ENCODE measurements at regions not wholly inside any gene's neighbourhood (a gene's known extent, or its start where the extent isn't known, plus 50 kb on each side); places are given as distances from the start of the nearest gene placed in this dataset.

DNA sequence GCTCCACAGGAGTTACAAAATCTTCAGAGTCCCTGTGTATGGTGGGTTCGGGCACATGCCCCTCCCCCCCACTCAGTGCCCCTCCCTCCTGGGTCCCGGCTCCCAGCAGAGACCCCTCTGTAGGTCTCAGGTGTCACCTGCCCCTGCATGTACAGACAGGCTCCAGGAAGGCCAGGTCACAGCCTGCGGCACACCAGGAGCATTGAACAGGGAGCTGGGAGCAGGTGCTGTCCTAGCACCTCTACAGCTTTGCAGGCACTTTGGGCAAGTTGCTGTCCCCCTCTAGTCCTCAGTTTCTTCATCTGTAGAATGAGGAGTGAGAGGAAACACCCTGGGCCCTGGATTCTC lies 80.1 kb upstream of the RTL6 start:
- TF ChIP-seq CTCF (IDR thresholded peaks at IDR 0.05) (no peak), TCF7L2 (IDR thresholded peaks at IDR 0.05; ENCODE audit: low read depth, low read length) (no peak), POLR2AphosphoS5 (IDR thresholded peaks at IDR 0.05; ENCODE audit: low read depth, low read length) (no peak)
